ENCODE measurements at regions not wholly inside any gene's neighbourhood (a gene's known extent, or its start where the extent isn't known, plus 50 kb on each side); places are given as distances from the start of the nearest gene placed in this dataset.

- Histone ChIP-seq H3K27ac (no peak overlapping the region), H3K27me3 (no peaks in the 10 kb centered on the region), H3K4me1 (no peaks in the 10 kb centered on the region), H3K36me3 (no peaks in the 10 kb centered on the region), H3K4me3 (no peak overlapping the region), H3K9me3 (no peaks in the 10 kb centered on the region)
- TF ChIP-seq CTCF (IDR thresholded peaks at IDR 0.05) (no peak), POLR2AphosphoS5 (IDR thresholded peaks at IDR 0.05) (no peak), POLR2A (IDR thresholded peaks at IDR 0.05) (no peak), EP300 (IDR thresholded peaks at IDR 0.05) (no peak)
- 49 to 67% methylated on average over 2 of the region's 2 CpGs for WGBS, 2 donors
- intact Hi-C loops (cut with DNase I), result no loop called here
- no peak for DNase-seq
Measured at GRCh38 chr4:134345244-134345643, 143.7 kb upstream of the PABPC4L start.

DNA sequence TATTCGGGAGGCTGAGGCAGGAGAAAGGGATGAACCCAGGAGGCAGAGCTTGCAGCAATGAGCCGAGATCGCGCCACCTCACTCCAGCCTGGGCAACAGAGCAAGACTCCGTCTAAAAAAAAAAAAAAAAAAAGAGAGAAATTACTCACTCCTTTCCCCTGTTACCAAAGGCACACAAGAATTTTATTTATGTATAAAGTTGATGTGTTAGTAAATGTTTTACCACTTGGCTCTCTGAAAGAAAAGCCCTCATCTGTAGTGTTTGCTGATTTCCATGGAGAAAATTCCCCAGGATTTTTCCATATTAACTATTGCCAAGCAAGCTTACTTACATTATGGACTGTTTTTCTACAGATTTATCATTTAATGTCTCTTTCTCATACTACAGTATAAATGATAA lies 142.1 kb upstream of the PABPC4L start:
- no peak for TF ChIP-seq CTCF (IDR thresholded peaks at IDR 0.05)
- TF ChIP-seq POLR2A (IDR thresholded peaks at IDR 0.05), result no peak
- no peak for TF ChIP-seq EP300 (IDR thresholded peaks at IDR 0.05)
- no peak for TF ChIP-seq POLR2AphosphoS5 (IDR thresholded peaks at IDR 0.05)
- intact Hi-C loops (cut with DNase I), result no loop called here
- H3K4me1 ChIP-seq, result no peaks in the 10 kb centered on the region
- H3K36me3 ChIP-seq, result no peaks in the 10 kb centered on the region
- DNase-seq, result no peak
- H3K27ac ChIP-seq, result no peak overlapping the region
- 78 to 94% methylated on average over 5 of the region's 5 CpGs for WGBS, 2 donors
- no peak overlapping the region for H3K4me3 ChIP-seq
- H3K9me3 ChIP-seq, result no peaks in the 10 kb centered on the region
- H3K27me3 ChIP-seq, result no peaks in the 10 kb centered on the region

DNA sequence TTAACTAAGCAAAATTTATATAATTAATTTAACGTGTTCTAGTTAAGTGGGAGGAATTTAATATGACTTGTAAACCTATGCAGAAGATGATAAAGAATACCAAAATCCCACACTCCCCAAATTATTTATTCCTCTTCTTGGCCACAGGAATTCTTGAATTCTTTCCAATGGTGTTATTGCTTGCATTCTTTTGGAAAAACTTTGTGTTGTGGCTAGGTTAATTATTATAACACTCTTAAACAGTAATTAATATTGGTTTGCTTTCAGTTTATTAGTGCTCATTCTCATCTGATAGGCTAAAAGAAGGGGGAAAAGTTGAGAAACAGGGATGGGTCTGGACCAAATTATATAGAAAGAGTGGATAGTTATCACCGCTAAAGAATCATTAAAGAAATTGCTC lies 141.5 kb upstream of the PABPC4L start:
- Histone ChIP-seq H3K27ac (no peak overlapping the region), H3K4me3 (no peak overlapping the region), H3K27me3 (no peaks in the 10 kb centered on the region), H3K36me3 (no peaks in the 10 kb centered on the region), H3K9me3 (no peaks in the 10 kb centered on the region), H3K4me1 (no peaks in the 10 kb centered on the region)
- DNase-seq, result no peak
- intact Hi-C loops (cut with DNase I), result no loop called here
- 44 to 87% methylated on average over 2 of the region's 2 CpGs for WGBS, 2 donors
- TF ChIP-seq POLR2A (IDR thresholded peaks at IDR 0.05), result no peak
- no peak for TF ChIP-seq EP300 (IDR thresholded peaks at IDR 0.05)
- no peak for TF ChIP-seq POLR2AphosphoS5 (IDR thresholded peaks at IDR 0.05)
- TF ChIP-seq CTCF (IDR thresholded peaks at IDR 0.05), result no peak

GRCh38 chr4:134337574-134337973 lies 136.0 kb upstream of the PABPC4L start:
- Histone ChIP-seq H3K27me3 (no peaks in the 10 kb centered on the region), H3K4me3 (no peak overlapping the region), H3K36me3 (no peaks in the 10 kb centered on the region), H3K4me1 (no peaks in the 10 kb centered on the region), H3K9me3 (no peaks in the 10 kb centered on the region), H3K27ac (no peak overlapping the region)
- DNase-seq, result no peak
- intact Hi-C loops (cut with DNase I), result no loop called here
- TF ChIP-seq POLR2A (IDR thresholded peaks at IDR 0.05), result no peak
- no peak for TF ChIP-seq EP300 (IDR thresholded peaks at IDR 0.05)
- no peak for TF ChIP-seq POLR2AphosphoS5 (IDR thresholded peaks at IDR 0.05)
- TF ChIP-seq CTCF (IDR thresholded peaks at IDR 0.05), result no peak
- WGBS, 2 donors, result 63 to 73% methylated on average over 1 of the region's 1 CpG

DNA sequence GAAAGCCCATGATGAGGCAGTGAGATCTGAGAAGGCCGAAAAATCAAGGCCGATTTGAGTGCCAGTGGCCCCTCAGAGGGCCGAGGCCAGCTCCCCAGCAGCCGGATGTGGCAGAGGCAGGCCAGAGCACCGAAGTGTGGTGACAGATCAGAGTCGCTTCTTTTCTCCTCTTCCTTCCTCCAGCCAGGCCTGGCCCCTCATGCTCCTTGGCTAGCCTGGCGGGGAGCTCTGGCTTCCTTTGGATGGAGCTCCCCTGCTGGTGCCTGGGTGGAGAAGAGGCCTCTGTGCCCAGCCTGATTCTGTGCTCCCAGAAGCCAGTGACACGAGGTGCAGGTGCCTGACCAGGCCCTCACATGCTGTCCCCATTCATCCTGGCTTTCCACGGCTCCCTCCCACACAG lies 127.2 kb upstream of the PABPC4L start:
- no peak for TF ChIP-seq POLR2AphosphoS5 (IDR thresholded peaks at IDR 0.05)
- no peak for TF ChIP-seq POLR2A (IDR thresholded peaks at IDR 0.05)
- no peak for TF ChIP-seq CTCF (IDR thresholded peaks at IDR 0.05)
- no peak for TF ChIP-seq EP300 (IDR thresholded peaks at IDR 0.05)
- no peak for DNase-seq
- 90 to 91% methylated on average over 9 of the region's 9 CpGs for WGBS, 2 donors
- Histone ChIP-seq H3K36me3 (no peaks in the 10 kb centered on the region), H3K4me1 (no peaks in the 10 kb centered on the region), H3K9me3 (no peaks in the 10 kb centered on the region), H3K4me3 (no peak overlapping the region), H3K27ac (no peak overlapping the region), H3K27me3 (no peaks in the 10 kb centered on the region)
- intact Hi-C loops (cut with DNase I), result no loop called here
